Calu3 (cell line): ENCODE measurements at regions not wholly inside any gene's neighbourhood (a gene's known extent, or its start where the extent isn't known, plus 50 kb on each side); places are given as distances from the start of the nearest gene placed in this dataset.

Experiments used
- BruUV-seq: library from RNA; stranded (reverse); fragments of 400-500 nt; replicated peaks from 2 replicates; lab custom pipeline; 2021; lab: Mats Ljungman, UMichigan
- CTCF ChIA-PET: fragments of 300-600 bp; sonication (Branson Sonifier 250); formaldehyde crosslinking; loops from one replicate; lab custom pipeline; 2022; ENCODE audit warnings: antibody characterized with exemption; lab: Charles Lee
- DNase-seq: peaks from one replicate; pipeline ENCODE4 v3.0.0; 2022
- H3K27ac Mint-ChIP-seq: one replicate; pipeline ENCODE4 v1.8.0; 2022; ENCODE audit warnings: mixed read lengths; ENCODE audit not compliant: unreplicated experiment
- H3K27me3 Mint-ChIP-seq: one replicate; pipeline ENCODE4 v1.8.0; 2022; ENCODE audit warnings: mixed read lengths; ENCODE audit not compliant: unreplicated experiment
- H3K36me3 Mint-ChIP-seq: one replicate; pipeline ENCODE4 v1.8.0; 2022; ENCODE audit warnings: mild to moderate bottlenecking, moderate library complexity, mixed read lengths; ENCODE audit not compliant: insufficient read depth, unreplicated experiment
- H3K4me1 Mint-ChIP-seq: one replicate; pipeline ENCODE4 v1.8.0; 2022; ENCODE audit warnings: mild to moderate bottlenecking, low read depth, mixed read lengths; ENCODE audit not compliant: unreplicated experiment
- H3K4me3 Mint-ChIP-seq: one replicate; pipeline ENCODE4 v1.8.0; 2022; ENCODE audit warnings: mild to moderate bottlenecking, low read depth, moderate library complexity, mixed read lengths; ENCODE audit not compliant: unreplicated experiment
- H3K9me3 Mint-ChIP-seq: one replicate; pipeline ENCODE4 v1.8.0; 2022; ENCODE audit warnings: low read depth, mixed read lengths; ENCODE audit not compliant: unreplicated experiment
- intact Hi-C: fragments of 100-400 bp; cut with micrococcal nuclease; formaldehyde crosslinking; loops from one replicate; pipeline ENCODE4 v1.10.0; 2022; ENCODE audit not compliant: unreplicated experiment
- TF ChIP-seq, protein P1 (sequence below): fragments of 200-600 bp; IDR thresholded peaks from one replicate; pipeline ENCODE4 v1.8.0; 2022; ENCODE audit warnings: antibody characterized with exemption; ENCODE audit not compliant: unreplicated experiment

DNA sequence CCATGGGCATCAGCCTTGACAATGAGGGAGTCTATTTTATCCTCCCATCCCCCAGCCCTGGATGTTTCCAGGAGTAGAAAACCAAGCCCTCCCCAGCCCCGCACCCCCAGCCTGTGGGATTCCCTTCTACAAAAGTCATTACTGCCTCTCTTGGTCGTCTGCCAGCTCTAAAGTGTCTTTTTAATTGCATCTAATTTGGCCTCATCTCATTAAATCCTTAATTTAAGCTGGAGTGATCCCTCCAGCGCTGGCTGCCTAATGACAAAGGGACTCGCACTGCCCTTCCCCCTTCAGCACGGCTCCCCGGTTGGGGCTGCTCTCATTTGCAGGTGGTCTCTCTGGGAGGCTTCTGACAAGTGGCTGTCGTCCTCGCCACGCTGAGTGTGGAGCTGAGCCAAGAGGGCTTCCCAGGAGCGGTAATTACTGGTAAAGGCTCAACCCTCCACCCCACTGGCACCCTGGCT, 107.9 kb upstream of the ALDH1B1 start:
- Mint-ChIP-seq H3K9me3 (no peaks in the 10 kb centered on the region), H3K4me3 (no peak overlapping the region), H3K4me1 (no peaks in the 10 kb centered on the region), H3K27ac (no peak overlapping the region), H3K27me3 (no peaks in the 10 kb centered on the region), H3K36me3 (no peaks in the 10 kb centered on the region)
- DNase-seq: no peak
- CTCF ChIA-PET: no interaction called here
- intact Hi-C loops: no loop called here
- TF ChIP-seq, protein P1, sequence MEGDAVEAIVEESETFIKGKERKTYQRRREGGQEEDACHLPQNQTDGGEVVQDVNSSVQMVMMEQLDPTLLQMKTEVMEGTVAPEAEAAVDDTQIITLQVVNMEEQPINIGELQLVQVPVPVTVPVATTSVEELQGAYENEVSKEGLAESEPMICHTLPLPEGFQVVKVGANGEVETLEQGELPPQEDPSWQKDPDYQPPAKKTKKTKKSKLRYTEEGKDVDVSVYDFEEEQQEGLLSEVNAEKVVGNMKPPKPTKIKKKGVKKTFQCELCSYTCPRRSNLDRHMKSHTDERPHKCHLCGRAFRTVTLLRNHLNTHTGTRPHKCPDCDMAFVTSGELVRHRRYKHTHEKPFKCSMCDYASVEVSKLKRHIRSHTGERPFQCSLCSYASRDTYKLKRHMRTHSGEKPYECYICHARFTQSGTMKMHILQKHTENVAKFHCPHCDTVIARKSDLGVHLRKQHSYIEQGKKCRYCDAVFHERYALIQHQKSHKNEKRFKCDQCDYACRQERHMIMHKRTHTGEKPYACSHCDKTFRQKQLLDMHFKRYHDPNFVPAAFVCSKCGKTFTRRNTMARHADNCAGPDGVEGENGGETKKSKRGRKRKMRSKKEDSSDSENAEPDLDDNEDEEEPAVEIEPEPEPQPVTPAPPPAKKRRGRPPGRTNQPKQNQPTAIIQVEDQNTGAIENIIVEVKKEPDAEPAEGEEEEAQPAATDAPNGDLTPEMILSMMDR: no peak
- no TSS peak for BruUV-seq

DNA sequence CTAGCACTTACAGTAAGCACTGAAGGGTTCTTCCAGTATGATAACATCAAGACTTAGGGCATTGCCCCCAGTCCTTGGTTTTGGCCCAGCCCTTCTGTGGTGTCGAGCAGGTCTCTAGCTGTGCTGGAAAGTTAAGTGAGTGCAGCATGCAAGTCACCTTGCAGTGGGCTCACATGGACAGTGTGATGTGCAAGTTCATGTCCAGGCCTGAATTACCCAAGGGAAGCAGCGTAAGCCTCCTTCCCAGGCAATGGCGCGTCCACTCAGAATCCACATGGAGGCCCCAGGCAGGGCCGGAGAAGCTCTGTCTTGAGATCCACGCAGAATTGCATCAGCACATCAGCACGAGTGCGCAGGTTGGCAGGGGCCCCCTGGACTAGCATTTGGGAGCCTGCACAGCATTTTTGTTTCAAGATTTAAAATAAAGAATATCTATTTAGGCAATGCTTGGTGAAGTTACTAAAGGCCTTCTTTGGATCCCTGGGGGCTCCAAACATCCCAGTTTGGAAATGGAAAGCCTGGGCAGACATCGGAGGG, 108.4 kb upstream of the ALDH1B1 start:
- intact Hi-C loops: no loop called here
- BruUV-seq: no TSS peak
- TF ChIP-seq, protein P1: no peak
- Mint-ChIP-seq H3K4me1 (no peaks in the 10 kb centered on the region), H3K4me3 (no peak overlapping the region), H3K36me3 (no peaks in the 10 kb centered on the region), H3K27ac (no peak overlapping the region), H3K27me3 (no peaks in the 10 kb centered on the region), H3K9me3 (no peaks in the 10 kb centered on the region)
- CTCF ChIA-PET: no interaction called here
- no peak for DNase-seq

DNA sequence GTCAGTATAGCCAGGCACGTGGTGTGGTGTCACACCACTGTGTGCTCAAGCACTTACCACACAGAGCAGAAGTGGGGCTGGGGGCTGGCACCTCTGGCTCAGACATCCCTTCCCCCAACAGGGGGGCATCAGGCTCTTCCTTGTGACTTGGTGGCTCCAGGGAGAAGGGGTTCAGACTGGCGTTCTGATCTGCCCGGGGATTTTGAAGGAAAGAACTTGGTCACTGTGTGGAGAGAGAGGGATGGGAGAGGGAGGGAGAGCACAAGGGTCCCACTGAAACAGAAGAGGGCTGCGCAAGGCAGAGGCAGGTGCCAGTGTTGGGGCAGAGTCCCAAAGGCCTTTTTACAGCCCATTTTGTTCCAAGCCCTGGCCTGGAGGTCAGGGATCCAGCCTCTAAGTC, 109.7 kb upstream of the ALDH1B1 start:
- H3K36me3 Mint-ChIP-seq: no peaks in the 10 kb centered on the region
- no peak overlapping the region for H3K27ac Mint-ChIP-seq
- no TSS peak for BruUV-seq
- no peaks in the 10 kb centered on the region for H3K9me3 Mint-ChIP-seq
- CTCF ChIA-PET: no interaction called here
- no peak for DNase-seq
- H3K4me3 Mint-ChIP-seq: no peak overlapping the region
- H3K4me1 Mint-ChIP-seq: no peaks in the 10 kb centered on the region
- TF ChIP-seq, protein P1: no peak
- intact Hi-C loops: no loop called here
- H3K27me3 Mint-ChIP-seq: no peaks in the 10 kb centered on the region

DNA sequence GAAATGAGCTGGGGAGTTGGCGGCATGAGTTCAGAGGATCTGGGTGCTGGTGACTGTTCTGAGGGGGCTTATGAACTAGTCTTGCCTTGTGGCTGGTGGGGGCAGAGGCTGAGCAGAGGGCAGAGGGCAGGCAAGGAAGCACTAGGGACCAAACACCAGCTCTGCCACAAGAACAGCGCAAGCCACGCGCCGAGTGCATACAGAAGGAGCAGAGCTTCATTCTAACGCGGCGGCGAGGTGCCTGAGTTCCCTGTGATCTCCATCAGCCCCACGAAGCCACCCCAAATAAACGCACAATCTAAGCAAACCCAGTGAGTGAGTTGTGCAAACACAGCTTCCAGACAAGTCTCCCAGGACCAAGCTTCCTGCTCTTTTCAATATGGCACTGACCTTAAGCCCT, 110.6 kb upstream of the ALDH1B1 start:
- no TSS peak for BruUV-seq
- no peak overlapping the region for H3K4me3 Mint-ChIP-seq
- no peaks in the 10 kb centered on the region for H3K4me1 Mint-ChIP-seq
- CTCF ChIA-PET: no interaction called here
- intact Hi-C loops: no loop called here
- H3K36me3 Mint-ChIP-seq: no peaks in the 10 kb centered on the region
- H3K27me3 Mint-ChIP-seq: no peaks in the 10 kb centered on the region
- H3K9me3 Mint-ChIP-seq: no peaks in the 10 kb centered on the region
- H3K27ac Mint-ChIP-seq: no peak overlapping the region
- no peak for DNase-seq
- TF ChIP-seq, protein P1: no peak
